ENCODE measurements at regions not wholly inside any gene's neighbourhood (a gene's known extent, or its start where the extent isn't known, plus 50 kb on each side); places are given as distances from the start of the nearest gene placed in this dataset.

GRCh38 chr5:18745042-18745987, 1111.1 kb downstream of the TAF11L14 start:
- FAIRE-seq (no peak), DNase-seq (ENCODE audit: low read depth in 1 of 2, low spot score in 2 of 2) (no peak)
- Histone ChIP-seq H3K23me2 (ENCODE audit: low read depth, low read length) (no peaks in the 10 kb centered on the region), H2AK5ac (ENCODE audit: low read depth, low read length) (no peak overlapping the region), H3K27me3 (replicated peaks in 1 of 4; ENCODE audit: control insufficient read depth in 3 of 4, extremely low read depth in 1 of 4, insufficient read depth in 3 of 4, low read length in 3 of 4) (no peaks in the 10 kb centered on the region), H3K14ac (ENCODE audit: insufficient read length) (no peak overlapping the region), H3K4ac (replicated peaks; ENCODE audit: insufficient read length, low read depth, low read length) (no peak overlapping the region), H3K79me2 (ENCODE audit: control insufficient read depth in 1 of 2, insufficient read depth in 2 of 2, low read length in 2 of 2) (no peaks in the 10 kb centered on the region), H3K79me1 (ENCODE audit: low read depth, low read length) (no peaks in the 10 kb centered on the region), H2BK5ac (ENCODE audit: low read depth, low read length) (no peak overlapping the region), H4K8ac (ENCODE audit: extremely low read depth, insufficient read depth, low read length) (peak overlapping the region; percentile 68; the same call in 1 of the 2 replicates), H3K23ac (ENCODE audit: insufficient read length) (no peak overlapping the region), H3K4me2 (ENCODE audit: insufficient read depth in 1 of 2, low read depth in 2 of 2, low read length in 2 of 2) (no peak overlapping the region), H3K9me3 (ENCODE audit: insufficient read depth in 2 of 2, low read depth in 1 of 2, low read length in 1 of 2) (peaks cover 2 to 10% of the 10 kb centered on the region in 2 experiments; a peak in 1 of 4 replicates), H3K36me3 (ENCODE audit: control insufficient read depth in 2 of 4, insufficient read depth in 4 of 4, low read length in 3 of 4) (no peaks in the 10 kb centered on the region; a peak in 1 of 8 replicates), H3K4me3 (ENCODE audit: extremely low read depth in 1 of 4, insufficient read depth in 2 of 4, low read depth in 3 of 4, low read length in 4 of 4) (no peak overlapping the region), H3K18ac (ENCODE audit: extremely low read depth, low read length) (no peak overlapping the region), H4K5ac (ENCODE audit: insufficient read length, low read depth, low read length) (no peak overlapping the region), H3K56ac (replicated peaks; ENCODE audit: insufficient read length, low read depth, low read length) (no peak overlapping the region), H3K9ac (replicated peaks in 1 of 4; ENCODE audit: extremely low read depth in 1 of 4, low read depth in 3 of 4, low read length in 3 of 4) (no peak overlapping the region), H2BK15ac (ENCODE audit: low read length) (no peak overlapping the region), H2BK120ac (replicated peaks; ENCODE audit: low read depth, low read length) (no peak overlapping the region), H3K27ac (ENCODE audit: low read depth, low read length) (no peak overlapping the region), H2BK12ac (ENCODE audit: low read depth, low read length) (no peak overlapping the region), H2BK20ac (ENCODE audit: low read length) (no peak overlapping the region), H4K20me1 (replicated peaks in 1 of 2; ENCODE audit: control insufficient read depth in 1 of 2, insufficient read depth in 2 of 2, low read length in 2 of 2) (no peaks in the 10 kb centered on the region), H4K91ac (replicated peaks; ENCODE audit: insufficient read length, low read length) (no peak overlapping the region), H2AFZ (ENCODE audit: low read length) (no peak overlapping the region), H3K4me1 (replicated peaks in 1 of 4; ENCODE audit: control insufficient read depth in 3 of 4, insufficient read depth in 4 of 4, low read length in 3 of 4) (no peaks in the 10 kb centered on the region)
- 90% methylated on average over 13 of the region's 13 CpGs; no CpG with 5 or more reads in 1 of the 2 experiments for WGBS, 2 experiments (ENCODE audit: extremely low coverage in 1 of 2, insufficient coverage in 1 of 2, insufficient read length in 1 of 2, insufficient replicate concordance in 2 of 2, low coverage in 1 of 2, low lambda C conversion rate in 2 of 2, missing lambda C conversion rate in 1 of 2)
- POLR2A ChIA-PET (ENCODE audit: partially characterized antibody) = no interaction called here
- CTCF ChIA-PET (ENCODE audit: partially characterized antibody) = no interaction called here
- TF ChIP-seq ATF2 (IDR thresholded peaks at IDR 0.05; ENCODE audit: low read length) (no peak), NANOG (IDR thresholded peaks at IDR 0.05; ENCODE audit: insufficient read depth, low read depth, low read length, poor library complexity, severe bottlenecking) (no peak), CTBP2 (IDR thresholded peaks at IDR 0.05; ENCODE audit: borderline replicate concordance, insufficient read depth, insufficient read length, low read length) (no peak), JUND (IDR thresholded peaks at IDR 0.05; ENCODE audit: low read length) (no peak), KDM5A (IDR thresholded peaks at IDR 0.05; ENCODE audit: low read length) (no peak), BACH1 (IDR thresholded peaks at IDR 0.05; ENCODE audit: low read length) (no peak), TAF7 (optimal IDR thresholded peaks at IDR 0.05; ENCODE audit: borderline replicate concordance, low read depth, low read length) (no peak), GABPA (IDR thresholded peaks at IDR 0.05; ENCODE audit: borderline replicate concordance, insufficient read depth, low read length) (no peak), YY1 (IDR thresholded peaks at IDR 0.05; ENCODE audit: low read depth, low read length) (no peak), BRCA1 (IDR thresholded peaks at IDR 0.05; ENCODE audit: low read depth, low read length) (no peak), ZNF274 (IDR thresholded peaks at IDR 0.05; ENCODE audit: borderline replicate concordance, extremely low read depth, low read length) (no peak)

Measured in H1 (cell line).